Astrocyte (in vitro differentiated cells and primary cell): ENCODE measurements at regions not wholly inside any gene's neighbourhood (a gene's known extent, or its start where the extent isn't known, plus 50 kb on each side); places are given as distances from the start of the nearest gene placed in this dataset.

Experiments used
- DNase-seq: peaks from one replicate; pipeline ENCODE4 v3.0.0-alpha.2; 2010; ENCODE audit warnings: low read depth
- FAIRE-seq: peaks from 2 replicates; lab custom pipeline; 2011; peaks lifted over from hg19 to GRCh38; lab: Jason Lieb, UNC
- H2AFZ ChIP-seq: 2 replicates; pipeline ENCODE4 v1.6.0; 2012; ENCODE audit warnings: low read depth, low read length, inconsistent platforms
- H3K27ac ChIP-seq: 2 replicates; pipeline ENCODE4 v1.5.1; 2011; ENCODE audit warnings: low read depth, low read length, inconsistent platforms
- H3K27me3 ChIP-seq: 2 replicates; pipeline ENCODE4 v1.6.0; 2011; ENCODE audit warnings: low read length, inconsistent platforms; ENCODE audit not compliant: insufficient read depth
- H3K36me3 ChIP-seq: 2 replicates; pipeline ENCODE4 v1.5.1; 2011; ENCODE audit warnings: low read length, inconsistent platforms; ENCODE audit not compliant: insufficient read depth
- H3K4me1 ChIP-seq: 2 replicates; pipeline ENCODE4 v1.5.1; 2011; ENCODE audit warnings: low read length, inconsistent platforms; ENCODE audit not compliant: insufficient read depth
- H3K4me2 ChIP-seq: 2 replicates; pipeline ENCODE4 v1.6.0; 2012; ENCODE audit warnings: low read length, inconsistent platforms
- H3K4me3 ChIP-seq: 2 replicates; pipeline ENCODE4 v1.5.1; 2011; ENCODE audit warnings: low read depth, mild to moderate bottlenecking, low read length, inconsistent platforms; ENCODE audit not compliant: insufficient read depth
- H3K79me2 ChIP-seq: 2 replicates; pipeline ENCODE4 v1.6.0; 2012; ENCODE audit warnings: mild to moderate bottlenecking, low read length, inconsistent platforms; ENCODE audit not compliant: insufficient read depth
- H3K9ac ChIP-seq: 2 replicates; pipeline ENCODE4 v1.6.0; 2012; ENCODE audit warnings: mild to moderate bottlenecking, low read length, inconsistent platforms
- H3K9me3 ChIP-seq: 2 replicates; pipeline ENCODE4 v1.5.1; 2012; ENCODE audit warnings: low read depth, mild to moderate bottlenecking, low read length, inconsistent platforms; ENCODE audit not compliant: insufficient read depth
- H4K20me1 ChIP-seq: 2 replicates; pipeline ENCODE4 v1.6.0; 2012; ENCODE audit warnings: low read length, inconsistent platforms; ENCODE audit not compliant: insufficient read depth
- H3K27ac Mint-ChIP-seq: one replicate; pipeline ENCODE4 v1.8.0; 2021; ENCODE audit warnings: mild to moderate bottlenecking, mixed read lengths; ENCODE audit not compliant: unreplicated experiment
- H3K27me3 Mint-ChIP-seq: one replicate; pipeline ENCODE4 v1.8.0; 2021; ENCODE audit warnings: low read depth, mixed read lengths; ENCODE audit not compliant: unreplicated experiment
- H3K36me3 Mint-ChIP-seq: one replicate; pipeline ENCODE4 v1.8.0; 2021; ENCODE audit warnings: low read depth, mixed read lengths; ENCODE audit not compliant: unreplicated experiment
- H3K4me1 Mint-ChIP-seq: one replicate; pipeline ENCODE4 v1.8.0; 2021; ENCODE audit warnings: low read depth, mixed read lengths; ENCODE audit not compliant: unreplicated experiment
- H3K4me3 Mint-ChIP-seq: one replicate; pipeline ENCODE4 v1.8.0; 2021; ENCODE audit warnings: mild to moderate bottlenecking, moderate library complexity, mixed read lengths; ENCODE audit not compliant: unreplicated experiment
- H3K9me3 Mint-ChIP-seq: one replicate; pipeline ENCODE4 v1.8.0; 2021; ENCODE audit warnings: mild to moderate bottlenecking, mixed read lengths; ENCODE audit not compliant: unreplicated experiment
- EZH2 ChIP-seq: IDR thresholded peaks from 2 replicates; pipeline ENCODE4 v1.6.1; 2012; ENCODE audit warnings: mild to moderate bottlenecking, low read length, inconsistent platforms; ENCODE audit not compliant: insufficient read depth
- TF ChIP-seq, protein P1 (sequence below): IDR thresholded peaks from 2 replicates; pipeline ENCODE4 v1.5.1; 2011; ENCODE audit warnings: low read depth, mild to moderate bottlenecking, inconsistent platforms, low read length, moderate library complexity; ENCODE audit not compliant: insufficient read depth

DNA sequence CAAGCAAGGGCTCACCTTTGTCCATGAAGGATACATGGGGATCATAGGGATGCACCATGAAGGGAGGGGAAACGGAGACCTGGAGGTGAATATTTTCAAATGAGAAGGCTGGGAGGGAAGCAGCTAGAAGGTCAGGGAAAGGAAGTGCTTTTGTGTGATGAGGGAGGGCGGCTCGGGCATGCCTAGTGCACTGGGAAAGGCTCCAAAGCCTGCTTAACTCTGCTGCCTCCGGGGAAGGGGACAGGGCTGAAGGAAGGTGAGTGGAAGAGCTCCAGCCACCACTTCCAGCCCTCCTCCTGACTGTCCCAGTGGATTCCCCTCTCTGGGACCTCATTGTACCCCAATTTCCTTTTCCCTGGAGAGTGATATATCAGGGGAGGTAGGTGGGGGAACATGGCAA, 149.4 kb upstream of the PRMT8 start:
- no peak overlapping the region for H3K4me2 ChIP-seq
- H3K36me3 ChIP-seq = no peaks in the 10 kb centered on the region
- no peak for FAIRE-seq
- peaks cover 6% of the 10 kb centered on the region for H3K9me3 Mint-ChIP-seq
- no peak overlapping the region for H3K27ac ChIP-seq
- no peak overlapping the region for H3K4me3 Mint-ChIP-seq
- no peaks in the 10 kb centered on the region for H3K4me1 Mint-ChIP-seq
- H3K4me1 ChIP-seq = no peaks in the 10 kb centered on the region
- no peak for DNase-seq
- H3K9me3 ChIP-seq = no peaks in the 10 kb centered on the region
- H2AFZ ChIP-seq = peak overlapping the region; percentile 2
- H4K20me1 ChIP-seq = no peaks in the 10 kb centered on the region
- peaks cover 2% of the 10 kb centered on the region for H3K36me3 Mint-ChIP-seq
- peaks cover 5% of the 10 kb centered on the region for H3K27me3 ChIP-seq
- H3K79me2 ChIP-seq = no peaks in the 10 kb centered on the region
- H3K4me3 ChIP-seq = no peak overlapping the region
- no peak overlapping the region for H3K27ac Mint-ChIP-seq
- H3K9ac ChIP-seq = no peak overlapping the region
- peaks cover 50% of the 10 kb centered on the region for H3K27me3 Mint-ChIP-seq
- TF ChIP-seq, protein P1, sequence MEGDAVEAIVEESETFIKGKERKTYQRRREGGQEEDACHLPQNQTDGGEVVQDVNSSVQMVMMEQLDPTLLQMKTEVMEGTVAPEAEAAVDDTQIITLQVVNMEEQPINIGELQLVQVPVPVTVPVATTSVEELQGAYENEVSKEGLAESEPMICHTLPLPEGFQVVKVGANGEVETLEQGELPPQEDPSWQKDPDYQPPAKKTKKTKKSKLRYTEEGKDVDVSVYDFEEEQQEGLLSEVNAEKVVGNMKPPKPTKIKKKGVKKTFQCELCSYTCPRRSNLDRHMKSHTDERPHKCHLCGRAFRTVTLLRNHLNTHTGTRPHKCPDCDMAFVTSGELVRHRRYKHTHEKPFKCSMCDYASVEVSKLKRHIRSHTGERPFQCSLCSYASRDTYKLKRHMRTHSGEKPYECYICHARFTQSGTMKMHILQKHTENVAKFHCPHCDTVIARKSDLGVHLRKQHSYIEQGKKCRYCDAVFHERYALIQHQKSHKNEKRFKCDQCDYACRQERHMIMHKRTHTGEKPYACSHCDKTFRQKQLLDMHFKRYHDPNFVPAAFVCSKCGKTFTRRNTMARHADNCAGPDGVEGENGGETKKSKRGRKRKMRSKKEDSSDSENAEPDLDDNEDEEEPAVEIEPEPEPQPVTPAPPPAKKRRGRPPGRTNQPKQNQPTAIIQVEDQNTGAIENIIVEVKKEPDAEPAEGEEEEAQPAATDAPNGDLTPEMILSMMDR = no peak
- TF ChIP-seq EZH2 = no peak

DNA sequence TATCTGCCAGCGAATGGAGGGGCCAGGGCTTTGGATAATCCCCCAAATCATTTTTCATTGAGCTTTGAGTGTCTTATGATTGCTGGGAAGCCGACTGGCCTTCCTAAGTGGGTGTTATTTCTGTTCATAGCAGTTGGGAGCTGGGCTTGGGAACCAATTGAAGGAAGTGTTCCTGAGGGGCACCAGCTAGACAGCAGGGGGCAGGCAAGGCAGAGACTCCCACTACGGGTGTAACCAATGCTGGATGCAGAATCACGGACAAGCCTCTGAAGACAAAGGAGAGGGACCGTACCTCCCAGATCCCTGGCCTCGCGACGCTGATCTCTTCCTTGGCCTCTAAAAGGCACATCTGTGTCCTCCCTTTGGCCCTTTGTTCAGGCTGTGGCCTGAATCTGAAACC, 149.0 kb upstream of the PRMT8 start:
- Histone ChIP-seq H3K4me1 (no peaks in the 10 kb centered on the region), H3K27ac (no peak overlapping the region), H3K27me3 (peaks cover 5% of the 10 kb centered on the region), H3K79me2 (no peaks in the 10 kb centered on the region), H3K4me3 (no peak overlapping the region), H2AFZ (no peak overlapping the region), H4K20me1 (no peaks in the 10 kb centered on the region), H3K9me3 (no peaks in the 10 kb centered on the region), H3K4me2 (no peak overlapping the region), H3K36me3 (no peaks in the 10 kb centered on the region), H3K9ac (no peak overlapping the region)
- DNase-seq (no peak), FAIRE-seq (no peak)
- no peak for TF ChIP-seq EZH2
- TF ChIP-seq, protein P1 = peak; percentile 25
- Mint-ChIP-seq H3K36me3 (peaks cover 2% of the 10 kb centered on the region), H3K27ac (no peak overlapping the region), H3K4me3 (no peak overlapping the region), H3K27me3 (peaks cover 49% of the 10 kb centered on the region), H3K9me3 (peaks cover 6% of the 10 kb centered on the region), H3K4me1 (no peaks in the 10 kb centered on the region)

DNA sequence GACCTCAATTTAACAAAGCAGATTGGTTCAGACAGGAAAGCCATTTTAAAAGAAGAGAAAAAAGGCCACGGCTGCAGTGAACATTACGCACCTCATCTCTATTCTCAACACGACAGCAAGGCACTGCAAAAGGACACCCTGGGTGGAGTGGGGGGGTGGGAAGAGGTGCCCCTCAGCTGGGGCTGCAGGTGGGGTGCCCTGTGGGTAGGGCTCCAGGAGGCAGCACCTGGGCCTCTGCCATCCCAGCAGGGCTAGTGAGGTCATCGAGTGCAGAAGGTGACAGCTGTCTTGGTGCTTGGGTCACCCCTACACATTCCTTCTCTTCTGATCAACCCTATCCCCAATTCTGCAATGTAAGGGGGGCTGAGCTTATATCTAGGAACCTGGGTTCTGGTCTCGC, 142.9 kb upstream of the PRMT8 start:
- Mint-ChIP-seq H3K4me1 (no peaks in the 10 kb centered on the region), H3K4me3 (no peak overlapping the region), H3K27me3 (peaks cover 42% of the 10 kb centered on the region), H3K9me3 (no peaks in the 10 kb centered on the region), H3K36me3 (no peaks in the 10 kb centered on the region), H3K27ac (no peak overlapping the region)
- no peaks in the 10 kb centered on the region for H3K9me3 ChIP-seq
- no peak overlapping the region for H3K9ac ChIP-seq
- FAIRE-seq (no peak), DNase-seq (no peak)
- no peak overlapping the region for H3K27ac ChIP-seq
- H3K79me2 ChIP-seq = no peaks in the 10 kb centered on the region
- H3K36me3 ChIP-seq = no peaks in the 10 kb centered on the region
- no peak overlapping the region for H2AFZ ChIP-seq
- peaks cover 4% of the 10 kb centered on the region for H3K27me3 ChIP-seq
- no peak overlapping the region for H3K4me3 ChIP-seq
- no peaks in the 10 kb centered on the region for H3K4me1 ChIP-seq
- no peak overlapping the region for H3K4me2 ChIP-seq
- TF ChIP-seq EZH2 = no peak
- TF ChIP-seq, protein P1 = no peak
- H4K20me1 ChIP-seq = no peaks in the 10 kb centered on the region
